ENCODE measurements at regions not wholly inside any gene's neighbourhood (a gene's known extent, or its start where the extent isn't known, plus 50 kb on each side); places are given as distances from the start of the nearest gene placed in this dataset.

- intact Hi-C loops (cut with DNase I): no loop called here
- DNase-seq (no peak), ATAC-seq (no peak)
- no peaks in the 10 kb centered on the region for H3K27me3 ChIP-seq
- TF ChIP-seq POLR2A (IDR thresholded peaks at IDR 0.05) (no peak), CTCF (IDR thresholded peaks at IDR 0.05) (no peak)
- H3K9me3 ChIP-seq: no peaks in the 10 kb centered on the region
- H3K36me3 ChIP-seq: no peaks in the 10 kb centered on the region
- no peak overlapping the region for H3K27ac ChIP-seq
- no peaks in the 10 kb centered on the region for H3K4me1 ChIP-seq
- H3K4me3 ChIP-seq: no peak overlapping the region
These were observed 75.9 kb upstream of the SPHKAP start for GRCh38 chr2:228257379-228257778.

GRCh38 chr2:228253752-228254151, 72.3 kb upstream of the SPHKAP start:
- no peaks in the 10 kb centered on the region for H3K27me3 ChIP-seq
- no peak overlapping the region for H3K27ac ChIP-seq
- WGBS (ENCODE audit: insufficient coverage, low coverage, low lambda C conversion rate, missing lambda C conversion rate): 40% methylated on average over 2 of the region's 2 CpGs
- no peaks in the 10 kb centered on the region for H3K36me3 ChIP-seq
- TF ChIP-seq CTCF (IDR thresholded peaks at IDR 0.05): no peak
- TF ChIP-seq POLR2A (IDR thresholded peaks at IDR 0.05): no peak
- H3K4me1 ChIP-seq: no peaks in the 10 kb centered on the region
- H3K4me3 ChIP-seq: no peak overlapping the region
- ATAC-seq (no peak), DNase-seq (no peak)
- H3K9me3 ChIP-seq: no peaks in the 10 kb centered on the region
- intact Hi-C loops (cut with DNase I): no loop called here

GRCh38 chr2:228247335-228247734, 65.8 kb upstream of the SPHKAP start:
- ATAC-seq (no peak), DNase-seq (no peak)
- Histone ChIP-seq H3K36me3 (no peaks in the 10 kb centered on the region), H3K4me1 (no peaks in the 10 kb centered on the region), H3K27ac (no peak overlapping the region), H3K9me3 (no peaks in the 10 kb centered on the region), H3K4me3 (no peak overlapping the region), H3K27me3 (no peaks in the 10 kb centered on the region)
- TF ChIP-seq POLR2A (IDR thresholded peaks at IDR 0.05) (no peak), CTCF (IDR thresholded peaks at IDR 0.05) (no peak)
- intact Hi-C loops (cut with DNase I): no loop called here
- 58% methylated on average over 2 of the region's 2 CpGs for WGBS (ENCODE audit: insufficient coverage, low coverage, low lambda C conversion rate, missing lambda C conversion rate)

GRCh38 chr2:228245601-228246000, 64.1 kb upstream of the SPHKAP start:
- DNase-seq (no peak), ATAC-seq (no peak)
- no peak for TF ChIP-seq CTCF (IDR thresholded peaks at IDR 0.05)
- TF ChIP-seq POLR2A (IDR thresholded peaks at IDR 0.05): no peak
- intact Hi-C loops (cut with DNase I): no loop called here
- Histone ChIP-seq H3K36me3 (no peaks in the 10 kb centered on the region), H3K9me3 (no peaks in the 10 kb centered on the region), H3K4me3 (no peak overlapping the region), H3K4me1 (no peaks in the 10 kb centered on the region), H3K27me3 (no peaks in the 10 kb centered on the region), H3K27ac (no peak overlapping the region)
- WGBS (ENCODE audit: insufficient coverage, low coverage, low lambda C conversion rate, missing lambda C conversion rate): 61% methylated on average over 4 of the region's 4 CpGs

GRCh38 chr2:228242591-228242990, 61.1 kb upstream of the SPHKAP start:
- ATAC-seq: no peak

More at GRCh38 chr2:228242591-228242990, 61.1 kb upstream of the SPHKAP start:
- TF ChIP-seq POLR2A (IDR thresholded peaks at IDR 0.05): no peak
- TF ChIP-seq CTCF (IDR thresholded peaks at IDR 0.05): no peak
- Histone ChIP-seq H3K9me3 (no peaks in the 10 kb centered on the region), H3K4me3 (no peak overlapping the region), H3K27ac (no peak overlapping the region), H3K36me3 (no peaks in the 10 kb centered on the region), H3K27me3 (no peaks in the 10 kb centered on the region), H3K4me1 (no peaks in the 10 kb centered on the region)
- DNase-seq: no peak
- WGBS (ENCODE audit: insufficient coverage, low coverage, low lambda C conversion rate, missing lambda C conversion rate): 64% methylated on average over 1 of the region's 1 CpG
- intact Hi-C loops (cut with DNase I): no loop called here

Measured in right lobe of liver (tissue), 6 donors.